Activated naive CD4-positive, alpha-beta T cell treated with anti-CD3 and anti-CD28 coated beads, Interleukin-2, amount 10 ng/mL, durations not matched to agents 7 days and 5 days (primary cell): ENCODE measurements at regions not wholly inside any gene's neighbourhood (a gene's known extent, or its start where the extent isn't known, plus 50 kb on each side); places are given as distances from the start of the nearest gene placed in this dataset.
"Not testable (repeated sequence)": the region's sequence is repeated elsewhere in the genome, so short reads cannot be mapped to it uniquely, and the experiment has no call there.

Experiments used
- CTCF ChIA-PET: fragments of 350-600 bp; sonication (Branson Sonifier 250); formaldehyde crosslinking; loops from one replicate; lab custom pipeline; 2021; ENCODE audit warnings: antibody characterized with exemption; lab: Charles Lee
- DNase-seq: peaks from one replicate; pipeline ENCODE4 v3.0.0-alpha.2; 2020
- H3K27ac Mint-ChIP-seq: one replicate; pipeline ENCODE4 v1.8.0; 2021; ENCODE audit warnings: mild to moderate bottlenecking, moderate library complexity, mixed read lengths
- H3K27me3 Mint-ChIP-seq: one replicate; pipeline ENCODE4 v1.8.0; 2021; ENCODE audit warnings: mild to moderate bottlenecking, mixed read lengths
- H3K36me3 Mint-ChIP-seq: one replicate; pipeline ENCODE4 v1.8.0; 2021; ENCODE audit warnings: mixed read lengths
- H3K4me1 Mint-ChIP-seq: one replicate; pipeline ENCODE4 v1.8.0; 2021; ENCODE audit warnings: mixed read lengths
- H3K4me3 Mint-ChIP-seq: one replicate; pipeline ENCODE4 v1.8.0; 2021; ENCODE audit warnings: mild to moderate bottlenecking, moderate library complexity, mixed read lengths
- H3K9me3 Mint-ChIP-seq: one replicate; pipeline ENCODE4 v1.8.0; 2021; ENCODE audit warnings: mixed read lengths

DNA sequence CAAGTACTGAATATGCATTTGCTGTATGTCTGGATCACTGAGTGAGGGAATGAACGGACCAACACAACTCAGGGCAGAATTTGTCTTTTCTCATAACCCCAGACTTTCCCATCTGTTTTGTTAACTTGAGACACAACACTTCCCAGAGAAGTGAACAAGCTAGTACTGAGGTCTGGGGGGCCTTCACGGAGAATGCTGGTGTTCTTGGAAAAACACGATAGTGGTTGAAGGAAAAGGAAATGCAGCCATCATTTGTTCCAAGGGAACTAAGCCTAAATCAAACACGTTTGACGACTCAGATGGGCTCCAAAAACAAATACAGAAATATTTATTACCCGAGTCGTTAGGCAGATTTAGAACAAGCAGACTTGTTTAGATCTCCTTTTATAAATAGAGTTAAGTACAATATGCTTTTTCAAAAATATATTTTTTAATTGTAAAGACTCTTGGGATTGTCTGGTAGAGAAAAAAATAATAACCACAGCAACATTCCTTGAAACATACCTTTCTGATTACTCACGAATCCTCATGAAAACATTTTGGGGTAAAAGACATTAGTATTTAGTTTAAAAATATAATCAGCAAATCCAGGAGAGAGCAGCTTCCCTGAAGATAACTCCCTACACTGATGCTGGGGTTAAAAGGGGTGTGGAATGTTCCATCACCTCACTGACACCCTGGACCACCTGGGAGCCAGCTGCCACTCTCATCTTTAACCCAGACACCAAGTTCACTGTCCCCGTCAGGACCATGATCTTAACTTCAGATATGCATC lies 427.7 kb upstream of the RUNX1 start:
- Mint-ChIP-seq H3K36me3 (peaks cover 10% of the 10 kb centered on the region), H3K4me3 (no peak overlapping the region)
- CTCF ChIA-PET = interaction anchor here (1.0 kb wide), 1 partner anchor 27 kb away, joined by 3 read pairs; no protein-coding TSS in a partner anchor

DNA sequence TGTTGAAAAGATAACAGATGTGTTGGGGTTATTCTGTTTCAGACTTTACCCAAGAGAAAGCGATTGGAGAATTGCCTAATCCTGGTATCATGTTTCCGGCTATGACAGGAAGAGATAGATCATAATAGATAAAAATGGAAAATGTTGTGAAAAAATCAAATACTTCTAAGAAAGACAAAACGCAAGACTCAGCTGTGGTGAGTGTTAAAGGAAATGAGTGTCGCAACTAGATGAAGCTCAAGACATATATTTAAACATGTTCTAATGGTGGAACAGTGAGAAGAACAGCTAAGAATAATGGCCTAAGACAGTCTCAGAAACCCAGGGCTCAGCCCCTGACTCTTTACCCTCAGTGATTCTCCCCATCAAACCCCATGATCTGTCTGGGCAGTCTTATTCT lies 426.7 kb upstream of the RUNX1 start:
- H3K4me3 Mint-ChIP-seq = peak overlapping the region; percentile 1
- peaks cover 5% of the 10 kb centered on the region for H3K9me3 Mint-ChIP-seq
- peaks cover 10% of the 10 kb centered on the region for H3K36me3 Mint-ChIP-seq
- peaks cover 62% of the 10 kb centered on the region for H3K4me1 Mint-ChIP-seq
- peak overlapping the region; percentile 84 for H3K27ac Mint-ChIP-seq
- CTCF ChIA-PET = no interaction called here
- DNase-seq = no peak
- H3K27me3 Mint-ChIP-seq = no peaks in the 10 kb centered on the region

More for the DNA sequence above, 427.7 kb upstream of the RUNX1 start:
- Mint-ChIP-seq H3K27me3 (no peaks in the 10 kb centered on the region), H3K27ac (peak overlapping the region; percentile 84), H3K9me3 (peaks cover 5% of the 10 kb centered on the region), H3K4me1 (peaks cover 60% of the 10 kb centered on the region)
- DNase-seq = no peak

- H3K9me3 Mint-ChIP-seq = peaks cover 5% of the 10 kb centered on the region
- CTCF ChIA-PET = no interaction called here
- H3K27me3 Mint-ChIP-seq = no peaks in the 10 kb centered on the region
- H3K4me1 Mint-ChIP-seq = peaks cover 62% of the 10 kb centered on the region
- H3K27ac Mint-ChIP-seq = no peak overlapping the region
- no peak for DNase-seq
- H3K36me3 Mint-ChIP-seq = peaks cover 10% of the 10 kb centered on the region
- H3K4me3 Mint-ChIP-seq = no peak overlapping the region
These were observed 425.9 kb upstream of the RUNX1 start for GRCh38 chr21:35475009-35475408.

GRCh38 chr21:35473496-35473895 lies 424.4 kb upstream of the RUNX1 start:
- no peak overlapping the region for H3K27ac Mint-ChIP-seq
- DNase-seq = no peak
- H3K4me3 Mint-ChIP-seq = no peak overlapping the region
- H3K4me1 Mint-ChIP-seq = peaks cover 54% of the 10 kb centered on the region
- H3K36me3 Mint-ChIP-seq = peaks cover 8% of the 10 kb centered on the region
- H3K27me3 Mint-ChIP-seq = no peaks in the 10 kb centered on the region
- H3K9me3 Mint-ChIP-seq = peaks cover 1% of the 10 kb centered on the region
- CTCF ChIA-PET = no interaction called here

GRCh38 chr21:35470522-35470921 lies 421.4 kb upstream of the RUNX1 start:
- no peak overlapping the region for H3K27ac Mint-ChIP-seq
- peaks cover 26% of the 10 kb centered on the region for H3K4me1 Mint-ChIP-seq
- DNase-seq = no peak
- peaks cover 5% of the 10 kb centered on the region for H3K36me3 Mint-ChIP-seq
- H3K9me3 Mint-ChIP-seq = peaks cover 17% of the 10 kb centered on the region
- H3K4me3 Mint-ChIP-seq = no peak overlapping the region
- no peaks in the 10 kb centered on the region for H3K27me3 Mint-ChIP-seq
- CTCF ChIA-PET = no interaction called here

DNA sequence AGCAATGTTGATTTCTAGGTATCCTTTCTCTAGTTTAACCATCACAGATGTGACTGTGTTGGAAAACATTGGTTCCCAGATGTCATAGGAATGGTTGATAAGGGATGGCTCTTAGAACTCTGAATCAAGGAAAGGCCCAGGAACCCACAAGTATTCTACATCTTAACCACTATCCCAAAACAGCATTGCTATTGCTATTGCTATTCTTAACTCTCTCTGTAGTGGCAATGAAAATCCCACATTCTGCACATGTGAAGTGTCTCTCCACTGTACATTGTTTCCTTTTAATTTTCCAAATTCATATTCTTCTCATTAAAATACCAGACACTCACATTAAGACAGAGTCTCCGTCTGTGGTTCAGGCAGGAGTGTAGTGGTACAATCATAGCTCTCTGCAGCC lies 420.4 kb upstream of the RUNX1 start:
- H3K4me3 Mint-ChIP-seq = no peak overlapping the region
- no peaks in the 10 kb centered on the region for H3K27me3 Mint-ChIP-seq
- H3K9me3 Mint-ChIP-seq = peaks cover 18% of the 10 kb centered on the region
- peaks cover 15% of the 10 kb centered on the region for H3K4me1 Mint-ChIP-seq
- CTCF ChIA-PET = interaction anchor here (0.8 kb wide), 1 partner anchor 20 kb away, joined by 3 read pairs; no protein-coding TSS in a partner anchor
- H3K36me3 Mint-ChIP-seq = peaks cover 5% of the 10 kb centered on the region
- no peak overlapping the region for H3K27ac Mint-ChIP-seq
- no peak for DNase-seq

- Mint-ChIP-seq H3K27me3 (no peaks in the 10 kb centered on the region), H3K27ac (no peak overlapping the region), H3K4me1 (peaks cover 12% of the 10 kb centered on the region), H3K36me3 (peaks cover 5% of the 10 kb centered on the region), H3K9me3 (peaks cover 20% of the 10 kb centered on the region), H3K4me3 (no peak overlapping the region)
- CTCF ChIA-PET = no interaction called here
- DNase-seq = no peak
These were observed 419.9 kb upstream of the RUNX1 start for GRCh38 chr21:35468991-35469390.

GRCh38 chr21:35467566-35467965 lies 418.5 kb upstream of the RUNX1 start:
- CTCF ChIA-PET = no interaction called here
- no peak overlapping the region for H3K4me3 Mint-ChIP-seq

DNA sequence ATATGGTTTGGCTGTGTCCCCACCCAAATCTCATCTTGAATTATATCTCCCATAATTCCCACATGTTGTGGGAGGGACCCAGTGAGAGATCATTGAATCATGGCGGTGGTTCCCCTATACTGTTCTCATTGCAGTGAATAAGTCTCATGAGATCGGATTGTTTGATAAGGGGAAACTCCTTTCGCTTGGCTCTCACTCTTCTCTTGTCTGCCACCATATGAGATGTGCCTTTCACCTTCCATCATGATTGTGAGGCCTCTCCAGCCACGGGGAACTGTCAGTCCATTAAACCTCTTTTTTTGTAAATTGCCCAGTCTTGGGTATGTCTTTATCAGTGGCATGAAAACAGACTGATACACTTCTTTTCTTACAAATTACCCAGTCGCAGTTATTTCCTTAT lies 417.6 kb upstream of the RUNX1 start:
- H3K27me3 Mint-ChIP-seq, H3K4me3 Mint-ChIP-seq, H3K36me3 Mint-ChIP-seq, H3K27ac Mint-ChIP-seq, CTCF ChIA-PET, DNase-seq, H3K4me1 Mint-ChIP-seq: not testable (repeated sequence)
- H3K9me3 Mint-ChIP-seq = peaks cover 23% of the 10 kb centered on the region

More at GRCh38 chr21:35467566-35467965, 418.5 kb upstream of the RUNX1 start:
- peaks cover 5% of the 10 kb centered on the region for H3K36me3 Mint-ChIP-seq
- H3K4me1 Mint-ChIP-seq = peaks cover 2% of the 10 kb centered on the region
- no peak overlapping the region for H3K27ac Mint-ChIP-seq
- peaks cover 23% of the 10 kb centered on the region for H3K9me3 Mint-ChIP-seq
- no peaks in the 10 kb centered on the region for H3K27me3 Mint-ChIP-seq
- DNase-seq = no peak

DNA sequence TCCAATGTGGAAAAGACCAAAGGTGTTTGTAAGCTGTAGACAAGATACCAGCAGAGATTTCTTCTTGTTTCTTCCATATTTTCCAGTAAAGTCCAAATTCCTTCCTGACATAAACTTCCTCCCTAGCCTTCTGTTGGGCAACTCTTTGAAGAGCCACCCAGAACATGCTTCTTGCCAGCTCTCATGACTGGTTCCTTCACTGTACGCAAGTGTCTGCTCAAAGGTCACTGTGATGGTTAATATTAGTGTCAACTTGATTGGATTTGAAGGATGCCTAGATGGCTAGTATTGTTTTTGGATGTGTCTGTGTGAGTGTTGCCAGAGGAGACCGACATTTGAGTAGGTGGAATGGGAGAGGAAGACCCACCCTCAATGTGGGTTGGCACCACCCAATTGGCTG lies 416.6 kb upstream of the RUNX1 start:
- peaks cover 4% of the 10 kb centered on the region for H3K4me1 Mint-ChIP-seq
- no peak overlapping the region for H3K27ac Mint-ChIP-seq
- no peak overlapping the region for H3K4me3 Mint-ChIP-seq
- no peaks in the 10 kb centered on the region for H3K27me3 Mint-ChIP-seq
- DNase-seq = no peak
- H3K9me3 Mint-ChIP-seq = peaks cover 23% of the 10 kb centered on the region
- CTCF ChIA-PET = no interaction called here
- H3K36me3 Mint-ChIP-seq = peaks cover 5% of the 10 kb centered on the region

GRCh38 chr21:35461700-35462099 lies 412.6 kb upstream of the RUNX1 start:
- Mint-ChIP-seq H3K36me3 (peaks cover 3% of the 10 kb centered on the region), H3K27ac (no peak overlapping the region), H3K27me3 (no peaks in the 10 kb centered on the region), H3K4me3 (no peak overlapping the region), H3K9me3 (peaks cover 22% of the 10 kb centered on the region), H3K4me1 (peaks cover 14% of the 10 kb centered on the region)
- DNase-seq = no peak
- CTCF ChIA-PET = no interaction called here

- no peak overlapping the region for H3K27ac Mint-ChIP-seq
- CTCF ChIA-PET = no interaction called here
- no peaks in the 10 kb centered on the region for H3K27me3 Mint-ChIP-seq
- H3K4me1 Mint-ChIP-seq = peaks cover 14% of the 10 kb centered on the region
- no peak overlapping the region for H3K4me3 Mint-ChIP-seq
- no peak for DNase-seq
- peaks cover 10% of the 10 kb centered on the region for H3K9me3 Mint-ChIP-seq
- peaks cover 2% of the 10 kb centered on the region for H3K36me3 Mint-ChIP-seq
These were observed 411.3 kb upstream of the RUNX1 start for GRCh38 chr21:35460441-35460840.

DNA sequence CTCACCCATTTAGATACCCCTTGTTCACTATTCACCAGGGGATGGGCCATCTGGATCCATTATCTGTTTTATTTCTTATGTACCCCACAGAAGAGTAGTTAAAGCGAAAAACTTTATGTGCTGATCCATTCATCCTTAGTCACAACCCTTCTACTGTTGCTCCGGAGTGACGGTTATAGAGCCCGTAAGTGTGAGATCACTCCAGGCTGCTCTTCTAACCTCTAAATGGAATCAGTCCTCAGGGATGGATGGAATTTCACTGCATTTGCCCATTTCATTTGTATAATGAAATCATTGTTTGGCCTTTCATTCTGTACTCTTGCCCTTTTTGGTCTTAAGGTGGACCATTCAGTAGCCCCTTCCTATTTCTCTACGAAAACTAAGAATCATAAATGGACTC lies 409.3 kb upstream of the RUNX1 start:
- Mint-ChIP-seq H3K9me3 (peaks cover 3% of the 10 kb centered on the region), H3K36me3 (peaks cover 2% of the 10 kb centered on the region), H3K4me3 (no peak overlapping the region), H3K27me3 (no peaks in the 10 kb centered on the region), H3K27ac (no peak overlapping the region), H3K4me1 (peaks cover 14% of the 10 kb centered on the region)
- no peak for DNase-seq
- CTCF ChIA-PET = no interaction called here

DNA sequence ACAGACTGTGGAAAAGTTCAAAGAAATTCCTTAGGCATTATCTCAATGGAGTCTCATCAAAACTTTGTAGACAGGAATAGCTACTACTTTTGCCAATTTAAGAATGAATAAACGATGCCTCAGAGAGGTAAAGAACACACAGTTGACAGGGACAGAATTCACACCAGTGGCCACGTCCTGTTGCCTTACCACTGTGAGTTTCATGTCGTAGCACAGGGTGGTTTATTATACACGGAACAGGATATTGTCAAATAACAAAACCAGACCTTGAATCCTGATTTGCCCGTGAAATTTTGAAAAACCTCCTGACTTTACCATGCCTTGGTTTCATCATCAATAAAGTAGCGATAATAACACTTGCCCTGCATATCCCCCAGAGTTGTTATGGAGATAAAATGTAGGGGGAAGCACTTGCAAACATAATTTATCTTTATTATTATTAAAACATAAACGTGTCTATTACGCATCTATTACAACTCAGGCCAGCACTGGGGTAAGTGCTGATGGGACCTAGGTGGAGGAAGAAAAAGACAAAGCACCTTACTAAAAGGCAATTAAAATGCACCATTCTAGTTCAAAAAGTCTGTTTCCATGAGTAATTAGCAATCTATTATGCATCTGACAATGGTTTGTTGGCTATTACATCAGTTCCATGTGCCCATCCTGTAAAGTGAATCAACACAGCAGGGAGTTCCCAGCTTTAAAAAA lies 408.1 kb upstream of the RUNX1 start:
- CTCF ChIA-PET = no interaction called here

GRCh38 chr21:35451276-35451675 lies 402.2 kb upstream of the RUNX1 start:
- no peak overlapping the region for H3K4me3 Mint-ChIP-seq
- no peak for DNase-seq
- CTCF ChIA-PET = no interaction called here
- peaks cover 7% of the 10 kb centered on the region for H3K36me3 Mint-ChIP-seq
- H3K27ac Mint-ChIP-seq = no peak overlapping the region
- no peaks in the 10 kb centered on the region for H3K4me1 Mint-ChIP-seq
- H3K27me3 Mint-ChIP-seq = no peaks in the 10 kb centered on the region
- H3K9me3 Mint-ChIP-seq = peaks cover 23% of the 10 kb centered on the region

More for the DNA sequence above, 408.1 kb upstream of the RUNX1 start:
- H3K4me1 Mint-ChIP-seq = peaks cover 14% of the 10 kb centered on the region
- H3K4me3 Mint-ChIP-seq = no peak overlapping the region
- peaks cover 4% of the 10 kb centered on the region for H3K9me3 Mint-ChIP-seq
- peaks cover 2% of the 10 kb centered on the region for H3K36me3 Mint-ChIP-seq
- H3K27ac Mint-ChIP-seq = peak overlapping the region; percentile 24
- peak; percentile 54 for DNase-seq
- no peaks in the 10 kb centered on the region for H3K27me3 Mint-ChIP-seq
